Medulla oblongata (tissue), 1 donor: ENCODE measurements at regions not wholly inside any gene's neighbourhood (a gene's known extent, or its start where the extent isn't known, plus 50 kb on each side); places are given as distances from the start of the nearest gene placed in this dataset.

Experiments
- DNase-seq: peaks from one replicate; pipeline ENCODE4 v3.0.0-alpha.2; 2015; ENCODE audit errors: extremely low spot score

- DNase-seq: no peak
Measured at GRCh38 chr4:8710946-8711345, 118.4 kb downstream of the CPZ start.

DNA sequence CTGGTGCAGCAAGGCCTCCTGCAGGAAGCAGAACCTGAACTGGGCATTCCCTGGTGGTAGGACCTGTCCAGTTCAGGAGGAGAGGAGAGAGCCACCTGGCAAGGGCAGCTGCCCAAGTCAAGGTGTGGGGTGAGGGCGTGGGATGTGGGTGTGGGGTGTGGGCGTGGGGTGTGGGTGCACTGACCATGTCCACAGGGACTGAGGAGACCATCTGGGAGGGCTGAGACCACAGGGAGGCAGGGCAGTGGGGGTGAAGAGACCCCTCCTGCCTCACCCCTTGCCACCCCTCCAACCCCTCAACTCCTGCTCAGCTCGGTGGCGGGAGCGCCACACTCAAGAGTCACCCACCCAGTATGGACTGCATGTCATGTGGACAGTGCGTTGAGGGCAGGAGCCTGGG lies 117.9 kb downstream of the CPZ start:
- no peak for DNase-seq

DNA sequence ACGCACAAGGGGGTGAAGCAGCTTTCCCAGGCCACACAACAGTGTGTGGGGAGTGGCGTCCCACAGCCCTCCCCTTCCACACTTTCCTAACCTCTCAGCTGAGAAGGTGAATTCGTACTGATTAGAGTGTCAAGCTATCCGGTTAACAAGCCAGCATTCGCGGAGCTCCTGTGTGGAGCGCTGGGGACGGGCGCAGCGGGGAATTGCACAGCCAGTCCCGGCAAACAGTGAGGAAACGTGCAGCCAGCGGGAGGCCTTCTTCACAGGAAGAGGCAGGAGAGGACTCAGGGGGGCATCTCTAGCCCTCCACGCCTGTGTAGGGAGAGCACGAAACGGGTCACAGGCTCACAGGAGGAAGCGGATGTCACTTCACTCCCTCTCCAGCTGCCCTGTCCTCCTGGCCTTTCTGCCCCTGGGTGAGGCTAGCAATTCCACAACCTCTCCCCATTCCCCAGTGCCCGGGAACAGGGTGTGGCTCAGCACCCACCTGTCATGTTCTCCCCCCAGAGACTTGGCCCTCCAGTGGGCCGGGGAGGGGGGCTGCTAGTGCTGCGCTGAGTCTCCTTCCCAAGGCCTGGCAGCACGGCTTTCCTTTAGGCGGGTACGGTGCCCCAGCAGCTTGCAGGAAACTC lies 117.3 kb downstream of the CPZ start:
- no peak for DNase-seq

DNA sequence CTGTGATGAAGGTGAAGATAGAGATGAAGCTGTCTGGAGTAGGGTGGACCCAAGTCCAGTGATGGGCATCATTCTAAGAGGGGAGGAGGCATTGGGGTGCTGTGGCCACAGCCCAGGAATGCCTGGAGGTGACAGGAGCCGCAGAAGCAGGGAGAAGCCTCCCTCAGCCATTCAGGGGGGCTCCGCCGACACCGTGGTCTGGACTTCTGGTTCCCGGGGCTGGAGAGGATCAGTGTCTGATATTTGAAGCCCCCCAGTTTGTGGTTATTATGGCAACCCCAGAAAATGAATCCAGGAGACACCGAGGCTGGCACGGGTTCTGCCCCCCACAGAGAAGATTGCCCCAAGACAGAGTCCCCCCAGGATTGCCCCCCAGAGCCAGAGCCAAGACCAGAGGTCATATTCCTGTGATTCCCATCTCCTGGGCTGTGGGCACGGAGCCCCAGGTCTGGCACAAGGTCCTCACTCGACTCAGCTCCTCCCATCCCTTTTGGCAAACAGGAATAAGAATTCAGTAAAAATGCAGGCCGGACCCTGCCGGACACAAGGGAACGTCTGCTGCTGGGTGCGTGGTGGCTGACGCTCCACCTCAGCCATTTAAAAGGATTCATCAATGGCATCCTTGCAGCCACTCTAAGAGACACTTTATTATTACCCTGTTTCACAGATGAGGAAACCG lies 116.6 kb downstream of the CPZ start:
- no peak for DNase-seq

DNA sequence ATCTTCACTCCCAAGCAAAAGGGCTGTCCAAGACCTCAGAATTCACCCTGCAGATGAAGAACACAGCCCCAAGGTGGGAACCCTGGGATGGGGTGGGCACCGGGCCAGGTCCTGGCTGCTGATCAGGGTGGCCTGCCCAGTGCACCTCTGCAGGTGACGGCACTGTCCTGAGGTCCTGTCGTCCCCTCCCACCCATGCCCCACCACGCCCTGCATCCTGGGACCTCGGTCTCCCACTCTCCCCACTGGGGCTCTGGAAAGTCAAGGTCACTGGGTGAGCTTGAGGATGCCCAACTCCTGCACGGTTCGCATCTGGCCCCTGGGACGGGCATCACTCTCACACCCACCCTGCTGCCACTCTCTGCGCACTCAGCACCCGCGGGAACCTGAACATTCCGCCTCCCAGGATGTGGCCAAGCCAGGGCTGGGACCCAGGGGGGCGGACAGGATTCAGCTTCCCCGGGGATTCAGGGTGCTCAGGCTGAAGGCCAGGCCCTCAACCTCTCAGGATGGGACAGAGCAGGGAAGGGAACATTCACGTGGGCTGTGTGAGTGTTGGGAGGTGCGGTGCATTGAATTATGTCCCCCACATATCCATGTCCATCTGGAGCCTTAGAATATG lies 115.9 kb downstream of the CPZ start:
- DNase-seq: no peak

DNA sequence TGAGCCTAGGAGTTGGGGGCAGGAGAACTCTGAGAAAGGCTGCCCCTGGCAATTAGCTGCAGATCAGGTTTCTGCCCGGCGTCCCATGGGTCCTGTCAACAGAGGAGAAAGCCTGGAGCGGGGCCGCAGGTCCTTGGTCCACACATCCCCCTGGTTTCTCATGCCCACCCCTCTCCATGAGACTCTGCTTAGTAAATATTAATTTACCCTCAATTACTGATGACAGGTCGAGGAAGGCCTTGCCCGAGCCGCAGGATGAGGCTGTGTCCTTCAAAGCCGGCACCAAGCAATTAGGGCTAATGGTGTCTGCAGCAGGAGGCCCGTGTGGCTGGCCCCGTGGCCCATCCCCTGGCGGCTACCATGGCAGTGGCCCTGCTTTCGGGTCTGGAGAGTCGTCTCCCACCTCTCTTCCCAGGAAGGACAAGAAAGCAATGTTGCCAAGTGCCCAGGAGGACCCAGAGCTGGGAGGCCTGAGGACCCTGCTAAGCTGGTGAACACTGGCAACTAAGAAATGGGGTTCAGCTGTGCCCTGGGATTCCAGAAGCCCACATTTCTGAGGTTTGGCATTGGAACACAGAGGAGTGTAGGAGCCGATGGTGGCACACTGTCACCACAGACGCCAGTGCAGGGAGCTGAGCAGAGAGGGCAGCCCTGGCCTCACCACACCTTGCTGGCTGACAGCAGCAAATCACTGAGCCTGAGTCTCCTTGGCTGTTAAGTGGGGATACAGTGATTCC lies 114.6 kb downstream of the CPZ start:
- no peak for DNase-seq

GRCh38 chr4:8706216-8707044 lies 113.9 kb downstream of the CPZ start:
- no peak for DNase-seq

DNA sequence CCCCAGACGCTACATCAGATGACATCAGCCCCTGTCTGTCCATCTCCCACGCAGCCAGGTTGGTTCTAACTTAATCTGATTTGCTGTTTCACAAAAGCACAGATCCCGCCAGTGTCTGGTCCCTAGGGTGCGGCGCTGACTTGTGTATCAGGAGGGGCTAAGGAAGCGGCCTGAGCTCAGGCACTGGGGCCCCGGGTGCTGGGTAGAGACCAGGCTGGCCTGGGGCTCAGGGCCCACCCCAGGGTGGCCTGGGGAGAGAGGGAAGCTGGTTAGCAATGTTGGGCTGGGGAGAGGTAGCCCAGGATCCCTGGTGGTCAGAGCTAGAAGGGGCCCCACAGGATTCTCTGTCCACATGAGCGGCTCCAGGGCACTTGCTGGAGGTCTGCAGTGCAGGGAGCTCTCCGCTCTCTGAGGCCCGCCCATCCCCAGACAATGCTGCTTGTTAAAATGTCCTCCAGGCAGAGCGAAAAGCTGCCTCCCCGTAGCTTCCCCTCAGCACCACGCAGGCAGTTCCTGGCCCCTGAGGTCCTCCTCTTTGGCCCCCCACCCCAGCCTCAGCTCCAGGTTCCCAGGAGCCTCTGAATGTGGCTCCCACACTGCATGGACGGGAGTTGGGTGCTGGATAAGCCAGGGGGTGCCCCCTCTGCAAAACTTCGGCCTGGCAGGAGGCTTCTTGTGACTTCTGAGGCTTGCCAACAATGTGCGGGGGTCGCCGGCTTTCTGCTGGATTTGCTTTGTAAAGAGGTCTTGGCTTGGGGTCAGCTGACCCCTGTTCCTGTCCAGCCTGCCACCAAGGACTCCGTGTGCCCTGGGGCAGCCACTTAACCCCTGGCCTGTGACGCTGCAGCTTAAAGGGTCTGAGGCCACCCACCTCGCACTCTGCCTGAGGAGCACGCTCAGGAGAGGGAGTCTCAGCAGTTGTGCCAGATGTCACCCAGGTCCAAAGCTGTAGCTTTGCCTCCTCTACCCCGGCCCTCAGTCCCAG lies 112.9 kb downstream of the CPZ start:
- no peak for DNase-seq

DNA sequence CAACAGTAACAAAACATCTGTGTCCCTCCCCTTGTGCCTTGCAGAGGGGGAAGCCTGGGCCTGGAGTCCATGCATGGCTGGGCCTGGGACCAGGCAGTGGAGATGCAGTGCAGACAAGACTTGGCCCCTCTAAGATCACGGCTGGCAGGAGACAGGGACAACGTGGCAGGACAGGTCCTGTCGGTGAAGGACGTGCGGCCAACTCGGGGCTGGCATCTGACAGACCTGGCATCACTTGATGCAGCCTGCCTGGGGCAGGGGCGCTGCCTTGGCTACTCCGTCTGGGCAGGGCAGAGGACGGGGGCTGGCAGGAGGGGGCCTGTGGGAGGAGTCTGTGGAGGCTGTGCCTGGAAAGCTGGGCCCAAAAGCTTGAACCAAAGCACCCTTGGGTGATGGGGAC lies 112.1 kb downstream of the CPZ start:
- DNase-seq: no peak

GRCh38 chr4:8703857-8704495 lies 111.4 kb downstream of the CPZ start:
- no peak for DNase-seq

- no peak for DNase-seq
Measured at GRCh38 chr4:8703401-8703696, 110.8 kb downstream of the CPZ start.

- DNase-seq: no peak
Measured at GRCh38 chr4:8702516-8703400, 110.2 kb downstream of the CPZ start.

DNA sequence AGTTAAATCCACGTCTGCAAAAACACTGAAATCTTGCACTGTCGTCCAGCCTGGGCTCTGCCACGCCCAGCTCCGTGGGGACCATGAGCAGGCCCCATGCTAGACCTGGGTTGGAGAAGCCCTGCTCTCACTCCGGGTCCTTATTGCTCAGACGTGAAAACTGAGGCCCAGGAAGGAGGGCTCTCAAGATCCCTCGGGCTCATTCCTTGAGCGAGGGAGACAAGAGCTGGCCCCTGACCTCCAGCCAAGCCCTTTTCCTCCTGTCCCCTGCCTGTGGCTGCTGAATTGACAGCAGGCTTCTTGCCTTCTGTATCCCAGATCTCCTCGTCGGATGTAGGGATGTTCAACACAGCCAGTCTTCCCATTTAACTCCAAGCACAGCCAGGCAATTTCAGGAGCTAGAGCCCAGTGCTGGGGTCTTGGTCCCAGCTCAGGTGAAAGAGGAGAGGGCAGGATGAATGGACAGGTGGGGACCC lies 109.5 kb downstream of the CPZ start:
- no peak for DNase-seq

DNA sequence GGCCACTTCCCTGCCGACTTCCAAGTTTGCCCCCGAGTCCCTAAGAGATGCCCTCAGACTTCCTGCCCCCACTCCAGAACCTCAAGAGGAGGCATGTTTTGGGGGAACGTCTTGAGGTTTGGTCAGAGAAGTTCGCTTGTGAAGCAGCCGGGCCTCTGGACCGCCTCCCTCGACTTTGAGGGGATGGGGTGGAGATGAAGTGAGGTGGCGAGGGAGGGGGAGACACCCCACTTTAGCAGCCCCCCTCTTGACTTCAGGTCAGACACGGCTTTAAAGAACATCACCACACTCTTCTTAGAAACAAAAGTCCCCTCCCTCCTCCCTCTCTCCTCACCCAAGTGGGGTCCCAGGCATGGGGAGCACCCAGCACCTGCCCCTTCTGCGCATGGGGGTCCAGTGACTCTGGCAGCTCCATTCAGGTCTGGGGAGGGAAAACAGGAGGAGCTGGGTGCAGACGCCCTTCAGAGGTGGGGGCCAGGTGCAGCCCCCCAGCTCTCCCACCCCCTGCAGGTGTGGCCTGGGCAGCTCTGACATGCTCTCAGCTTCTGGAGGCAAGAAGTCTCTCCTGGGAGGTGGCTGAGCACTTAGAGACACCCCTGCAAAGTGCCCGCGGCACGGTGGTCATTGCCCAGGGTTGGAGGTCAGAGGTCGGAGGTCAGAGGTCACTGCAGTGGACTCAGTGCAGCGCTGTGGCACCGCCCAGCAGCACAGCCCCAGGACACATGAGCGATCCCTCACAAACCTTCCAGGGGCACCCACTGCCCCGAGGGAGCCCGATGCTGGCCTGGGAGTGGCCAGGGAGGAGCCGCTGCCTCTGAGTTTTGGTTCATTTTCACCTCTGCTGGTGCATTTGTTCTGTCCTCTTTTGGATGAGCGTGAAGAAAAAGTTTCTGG lies 108.8 kb downstream of the CPZ start:
- no peak for DNase-seq

DNA sequence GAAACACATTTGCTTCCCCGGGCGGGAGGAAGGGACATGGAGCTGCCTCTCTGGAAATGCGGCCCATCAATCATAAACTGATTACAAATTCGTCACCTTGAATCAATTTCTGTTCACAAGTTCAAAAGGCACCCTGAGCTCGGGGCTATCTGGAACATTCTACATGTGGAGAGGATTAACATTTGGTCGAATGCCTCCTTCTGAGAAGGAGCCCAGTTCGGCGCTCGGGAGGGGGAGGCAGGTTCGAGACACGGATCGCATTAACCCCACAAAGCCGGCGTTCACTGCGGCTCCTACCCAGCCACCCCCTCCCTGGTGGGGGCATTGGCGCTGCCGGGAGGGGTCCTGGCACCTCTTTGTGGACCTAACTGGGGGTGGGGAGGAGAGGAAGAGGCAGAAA lies 108.0 kb downstream of the CPZ start:
- no peak for DNase-seq

DNA sequence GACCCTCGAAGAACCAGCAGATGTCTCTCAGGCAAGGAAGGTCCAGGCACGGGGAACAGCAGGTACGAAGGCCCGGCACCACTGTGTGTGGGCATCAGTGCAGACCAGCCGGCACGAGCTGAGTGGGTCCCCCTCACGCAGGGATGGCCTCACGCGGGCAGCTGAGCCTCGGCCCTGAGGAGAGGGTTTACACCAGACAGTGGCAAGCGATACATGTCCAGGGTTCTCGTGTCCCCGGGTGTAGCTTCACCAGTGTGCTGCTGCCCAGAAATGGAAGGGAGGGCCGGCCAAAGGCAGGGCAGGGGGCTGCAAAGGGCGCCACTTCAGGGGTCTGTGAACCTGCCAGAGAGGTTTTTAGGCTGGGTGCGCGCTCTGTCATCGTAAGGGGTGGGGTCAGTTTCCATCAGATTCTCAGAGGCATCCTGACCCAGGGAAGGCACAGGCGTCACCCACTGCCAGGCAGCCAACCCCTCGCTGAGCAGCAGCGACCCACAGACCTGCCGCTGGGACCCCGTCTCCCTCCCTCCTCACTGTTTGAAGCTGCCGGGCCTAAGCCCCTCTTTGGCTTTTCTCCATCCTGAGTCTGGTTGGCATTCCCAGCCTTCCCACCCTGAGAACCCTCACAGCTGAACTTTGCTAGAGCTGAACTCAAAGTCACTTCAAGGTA lies 107.0 kb downstream of the CPZ start:
- DNase-seq: no peak

DNA sequence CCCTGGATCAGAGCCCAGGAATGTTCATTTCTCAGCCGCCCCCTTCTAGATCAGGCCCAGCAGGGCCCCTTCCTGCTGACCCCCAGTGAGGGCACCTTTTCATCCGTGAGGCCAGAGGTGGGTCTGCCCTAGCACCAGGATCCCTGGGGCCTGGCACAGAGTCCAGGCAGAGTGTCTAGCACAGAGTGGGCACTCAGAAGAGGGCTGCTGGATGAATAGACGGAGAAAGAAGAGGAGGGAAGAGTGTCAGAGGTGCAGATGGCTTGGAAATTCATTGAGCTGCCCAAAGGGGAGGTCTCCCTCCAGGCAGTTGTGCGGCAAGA lies 106.5 kb downstream of the CPZ start:
- DNase-seq: no peak
